ENCODE measurements at regions not wholly inside any gene's neighbourhood (a gene's known extent, or its start where the extent isn't known, plus 50 kb on each side); places are given as distances from the start of the nearest gene placed in this dataset.
A peak's percentile ranks its signal among the peaks of the same experiment; 100 is the strongest.

DNA sequence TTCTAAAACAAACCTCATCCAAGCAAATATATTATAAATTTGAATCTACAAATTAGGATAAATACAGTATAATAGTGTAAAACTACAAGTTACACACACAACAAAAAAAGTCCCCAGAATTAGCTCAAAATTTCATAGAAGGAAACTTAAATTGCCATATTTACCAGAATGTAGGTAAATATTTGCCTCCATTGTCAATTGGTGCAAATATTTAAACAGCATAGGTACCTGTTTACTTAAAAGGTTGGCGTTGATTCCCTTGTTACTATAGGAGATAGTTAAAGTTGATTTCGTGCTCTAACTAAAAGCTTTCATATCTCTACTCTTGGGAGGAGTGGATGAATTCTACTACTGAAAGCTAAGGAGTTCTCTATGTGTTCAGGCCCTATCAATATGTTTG is 111.6 kb upstream of the TENT5A start:
- H3K27ac ChIP-seq: peak overlapping the region in 1 of 5 donors; percentile 6
- H3K4me1 ChIP-seq: peaks cover 0 to 19% (median 2%) of the 10 kb centered on the region in 4 donors
- H3K4me3 ChIP-seq: no peak overlapping the region
- no peaks in the 10 kb centered on the region for H3K36me3 ChIP-seq
- H3K9me3 ChIP-seq: no peaks in the 10 kb centered on the region
- WGBS, 5 donors: 26 to 55% (median 41%) methylated on average over 2 of the region's 2 CpGs
- intact Hi-C loops (cut with DNase I; ENCODE audit: low total_unique reads): no loop called here
- TF ChIP-seq, protein P1, sequence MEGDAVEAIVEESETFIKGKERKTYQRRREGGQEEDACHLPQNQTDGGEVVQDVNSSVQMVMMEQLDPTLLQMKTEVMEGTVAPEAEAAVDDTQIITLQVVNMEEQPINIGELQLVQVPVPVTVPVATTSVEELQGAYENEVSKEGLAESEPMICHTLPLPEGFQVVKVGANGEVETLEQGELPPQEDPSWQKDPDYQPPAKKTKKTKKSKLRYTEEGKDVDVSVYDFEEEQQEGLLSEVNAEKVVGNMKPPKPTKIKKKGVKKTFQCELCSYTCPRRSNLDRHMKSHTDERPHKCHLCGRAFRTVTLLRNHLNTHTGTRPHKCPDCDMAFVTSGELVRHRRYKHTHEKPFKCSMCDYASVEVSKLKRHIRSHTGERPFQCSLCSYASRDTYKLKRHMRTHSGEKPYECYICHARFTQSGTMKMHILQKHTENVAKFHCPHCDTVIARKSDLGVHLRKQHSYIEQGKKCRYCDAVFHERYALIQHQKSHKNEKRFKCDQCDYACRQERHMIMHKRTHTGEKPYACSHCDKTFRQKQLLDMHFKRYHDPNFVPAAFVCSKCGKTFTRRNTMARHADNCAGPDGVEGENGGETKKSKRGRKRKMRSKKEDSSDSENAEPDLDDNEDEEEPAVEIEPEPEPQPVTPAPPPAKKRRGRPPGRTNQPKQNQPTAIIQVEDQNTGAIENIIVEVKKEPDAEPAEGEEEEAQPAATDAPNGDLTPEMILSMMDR (IDR thresholded peaks at IDR 0.05): no peak
- TF ChIP-seq POLR2A (IDR thresholded peaks at IDR 0.05): no peak
- TF ChIP-seq EP300 (IDR thresholded peaks at IDR 0.05): no peak
- TF ChIP-seq POLR2AphosphoS5 (IDR thresholded peaks at IDR 0.05): no peak
- no peak for DNase-seq
- H3K27me3 ChIP-seq: no peaks in the 10 kb centered on the region

DNA sequence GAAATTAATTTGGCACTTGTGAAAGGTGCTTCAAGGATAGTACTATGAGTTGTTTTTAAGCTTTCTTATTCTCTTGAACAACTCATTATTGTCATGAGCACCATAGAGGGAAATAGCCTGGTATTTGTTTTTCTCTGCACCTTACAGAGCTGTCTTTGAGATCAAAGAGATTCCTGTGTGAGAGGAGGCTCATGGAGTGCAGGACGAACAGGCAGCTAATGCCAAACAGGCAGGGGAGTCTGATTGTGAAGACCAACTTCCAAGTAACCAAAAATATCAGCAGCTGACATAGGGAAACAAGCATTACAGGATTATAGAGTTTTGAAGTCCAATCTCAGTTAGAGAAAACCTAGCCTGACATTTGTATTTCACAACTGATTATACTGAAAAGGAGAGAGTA is 110.6 kb upstream of the TENT5A start:
- DNase-seq: no peak
- Histone ChIP-seq H3K4me3 (no peak overlapping the region), H3K36me3 (no peaks in the 10 kb centered on the region), H3K9me3 (no peaks in the 10 kb centered on the region), H3K4me1 (peaks cover 0 to 19% (median 2%) of the 10 kb centered on the region in 4 donors), H3K27me3 (no peaks in the 10 kb centered on the region), H3K27ac (no peak overlapping the region)
- intact Hi-C loops (cut with DNase I; ENCODE audit: low total_unique reads): no loop called here
- WGBS, 5 donors: 17 to 39% (median 23%) methylated on average over 1 of the region's 1 CpG
- TF ChIP-seq POLR2AphosphoS5 (IDR thresholded peaks at IDR 0.05) (no peak), POLR2A (IDR thresholded peaks at IDR 0.05) (no peak), EP300 (IDR thresholded peaks at IDR 0.05) (no peak)
- TF ChIP-seq, protein P1 (IDR thresholded peaks at IDR 0.05): no peak

DNA sequence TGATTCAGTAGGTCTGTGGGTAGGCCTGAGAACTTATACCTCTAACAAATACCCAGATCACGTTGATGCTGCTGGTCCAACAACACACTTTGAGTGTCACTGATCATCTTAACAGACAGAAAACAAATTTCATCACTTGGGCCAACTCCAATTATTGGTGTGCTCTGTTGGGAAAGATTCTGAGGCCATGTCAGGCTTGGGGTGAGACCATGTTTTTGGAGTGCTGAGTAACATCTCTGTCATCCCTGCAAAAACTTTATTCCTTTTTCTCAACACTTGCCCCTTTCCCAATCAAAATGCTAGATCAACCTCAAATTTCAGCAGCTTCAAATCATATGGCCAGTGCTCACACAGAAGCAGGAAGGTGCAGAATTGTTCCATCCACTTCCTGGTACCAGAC is 108.8 kb upstream of the TENT5A start:
- no peaks in the 10 kb centered on the region for H3K9me3 ChIP-seq

DNA sequence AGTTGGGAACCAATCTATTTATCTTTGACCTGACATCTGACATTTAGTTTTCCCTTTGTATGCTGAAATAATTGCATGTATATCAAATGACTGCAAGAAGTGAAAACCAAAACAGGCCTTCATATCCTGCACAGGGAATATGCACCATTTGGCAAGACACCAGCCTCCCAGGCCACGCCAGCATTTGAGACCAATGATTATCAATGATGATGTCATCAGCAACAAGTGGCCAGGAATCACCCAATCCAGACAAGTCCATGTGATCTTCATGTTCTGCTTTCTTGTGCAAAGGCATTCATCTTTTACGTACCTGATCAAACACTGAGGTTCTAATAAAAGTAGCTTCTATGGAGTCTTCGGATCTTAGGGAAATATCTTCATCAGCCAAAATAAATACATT is 107.4 kb upstream of the TENT5A start:
- peaks cover 0 to 8% (median 0%) of the 10 kb centered on the region in 4 donors for H3K4me1 ChIP-seq
- no peaks in the 10 kb centered on the region for H3K36me3 ChIP-seq
- no peak overlapping the region for H3K27ac ChIP-seq
- no peak for DNase-seq
- intact Hi-C loops (cut with DNase I; ENCODE audit: low total_unique reads): no loop called here
- TF ChIP-seq POLR2A (IDR thresholded peaks at IDR 0.05): no peak
- TF ChIP-seq EP300 (IDR thresholded peaks at IDR 0.05): no peak
- TF ChIP-seq, protein P1 (IDR thresholded peaks at IDR 0.05): no peak
- TF ChIP-seq POLR2AphosphoS5 (IDR thresholded peaks at IDR 0.05): no peak
- H3K27me3 ChIP-seq: no peaks in the 10 kb centered on the region
- H3K4me3 ChIP-seq: no peak overlapping the region
- 63 to 84% (median 78%) methylated on average over 3 of the region's 3 CpGs for WGBS, 5 donors
- no peaks in the 10 kb centered on the region for H3K9me3 ChIP-seq

More for the DNA sequence above, 108.8 kb upstream of the TENT5A start:
- Histone ChIP-seq H3K4me3 (no peak overlapping the region), H3K27ac (no peak overlapping the region), H3K36me3 (no peaks in the 10 kb centered on the region), H3K27me3 (no peaks in the 10 kb centered on the region), H3K4me1 (peaks cover 0 to 19% (median 2%) of the 10 kb centered on the region in 4 donors)
- TF ChIP-seq POLR2A (IDR thresholded peaks at IDR 0.05) (no peak), POLR2AphosphoS5 (IDR thresholded peaks at IDR 0.05) (no peak), EP300 (IDR thresholded peaks at IDR 0.05) (no peak)
- TF ChIP-seq, protein P1 (IDR thresholded peaks at IDR 0.05): no peak
- intact Hi-C loops (cut with DNase I; ENCODE audit: low total_unique reads): no loop called here
- 78 to 100% (median 85%) methylated on average over 1 of the region's 1 CpG for WGBS, 5 donors
- no peak for DNase-seq
